HCEC 1CT (cell line): ENCODE measurements at regions not wholly inside any gene's neighbourhood (a gene's known extent, or its start where the extent isn't known, plus 50 kb on each side); places are given as distances from the start of the nearest gene placed in this dataset.
A peak's percentile ranks its signal among the peaks of the same experiment; 100 is the strongest.

Source experiments
- DNase-seq: peaks from one replicate; pipeline ENCODE4 v3.0.0-alpha.2; 2017

DNA sequence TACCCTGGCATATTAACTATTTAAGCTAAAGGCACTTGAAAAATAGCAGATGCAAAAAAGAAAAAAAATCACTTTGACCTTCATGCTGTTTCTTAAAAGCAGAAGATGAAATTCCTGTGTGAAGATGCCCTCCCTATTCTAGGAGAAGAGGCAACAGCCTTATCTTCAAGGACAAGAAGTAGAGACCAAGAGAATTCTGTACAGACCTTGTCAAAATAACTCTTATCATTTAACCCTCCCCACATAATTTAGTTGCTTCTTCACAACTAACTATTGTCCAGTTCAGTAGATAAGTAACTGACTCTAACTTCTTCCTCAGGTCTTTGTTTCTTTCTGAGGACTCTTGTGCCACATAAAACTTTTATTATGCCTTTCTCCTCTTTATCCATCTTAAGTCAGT, 72.0 kb upstream of the MARCHF10 start:
- no peak for DNase-seq

GRCh38 chr17:62876673-62877405, 68.7 kb upstream of the MARCHF10 start:
- peak; percentile 69 for DNase-seq

DNA sequence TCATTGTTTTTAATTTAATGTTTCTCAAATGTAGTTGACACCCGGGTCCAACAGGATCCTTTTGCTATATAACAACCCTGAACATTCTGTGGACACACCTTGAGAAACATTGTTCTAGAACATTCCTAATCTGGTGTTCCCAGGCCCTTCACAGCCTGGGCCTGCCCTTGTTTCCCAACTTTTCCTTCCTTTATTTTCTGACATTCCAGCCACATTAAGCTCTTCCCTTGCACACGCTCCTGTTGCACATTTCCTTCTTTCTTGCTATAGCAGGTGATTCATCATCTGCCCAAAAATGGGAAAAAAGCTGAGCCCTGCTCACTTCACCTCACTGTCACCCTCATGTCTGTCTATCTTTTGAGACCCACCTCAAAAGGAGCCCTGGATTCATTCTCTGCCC, 67.9 kb upstream of the MARCHF10 start:
- DNase-seq = peak; percentile 59

GRCh38 chr17:62875296-62875695, 67.2 kb upstream of the MARCHF10 start:
- DNase-seq = no peak

DNA sequence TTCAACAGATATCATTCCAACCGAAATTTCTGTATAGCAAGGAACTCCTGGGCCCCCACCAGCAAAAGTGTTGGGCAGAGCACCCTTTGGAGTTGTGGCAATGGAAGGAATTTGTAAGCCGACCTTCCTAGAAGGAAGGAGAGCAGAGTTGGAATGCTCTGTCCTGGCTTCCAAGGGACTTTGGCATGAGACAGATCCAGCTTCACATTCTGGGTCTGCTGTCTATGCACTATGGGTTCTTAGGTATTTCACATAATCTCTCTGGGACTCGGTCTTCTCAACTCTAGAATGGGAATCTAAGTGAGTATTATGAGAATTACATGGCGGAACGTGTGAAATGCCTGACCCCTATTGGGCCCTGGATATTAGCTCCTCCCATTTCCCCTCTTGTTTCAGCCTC, 63.2 kb upstream of the MARCHF10 start:
- no peak for DNase-seq

GRCh38 chr17:62870552-62870971, 62.4 kb upstream of the MARCHF10 start:
- no peak for DNase-seq

- DNase-seq = peak; percentile 36
Measured at GRCh38 chr17:62870030-62870541, 62.0 kb upstream of the MARCHF10 start.

DNA sequence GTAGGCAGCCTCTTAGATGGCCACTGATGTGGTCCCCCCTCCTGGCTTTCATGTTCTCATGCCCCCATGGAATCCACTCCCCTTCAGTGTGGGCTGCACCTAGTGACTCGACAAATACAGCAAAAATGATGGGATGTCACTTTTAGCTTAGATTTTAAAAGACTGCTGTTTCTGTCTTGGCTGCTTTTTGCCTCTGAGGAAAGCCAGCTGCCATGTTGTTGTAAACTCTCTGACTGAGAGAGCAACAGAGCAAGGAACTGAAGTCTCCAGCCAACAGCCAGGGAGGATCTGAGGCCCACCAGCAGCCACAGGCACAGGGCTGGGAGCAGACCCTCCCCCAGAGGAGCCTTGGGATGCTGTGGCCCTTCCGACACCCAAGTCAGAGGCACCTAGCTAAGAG, 60.6 kb upstream of the MARCHF10 start:
- no peak for DNase-seq

GRCh38 chr17:62868008-62868407, 59.9 kb upstream of the MARCHF10 start:
- DNase-seq = no peak

DNA sequence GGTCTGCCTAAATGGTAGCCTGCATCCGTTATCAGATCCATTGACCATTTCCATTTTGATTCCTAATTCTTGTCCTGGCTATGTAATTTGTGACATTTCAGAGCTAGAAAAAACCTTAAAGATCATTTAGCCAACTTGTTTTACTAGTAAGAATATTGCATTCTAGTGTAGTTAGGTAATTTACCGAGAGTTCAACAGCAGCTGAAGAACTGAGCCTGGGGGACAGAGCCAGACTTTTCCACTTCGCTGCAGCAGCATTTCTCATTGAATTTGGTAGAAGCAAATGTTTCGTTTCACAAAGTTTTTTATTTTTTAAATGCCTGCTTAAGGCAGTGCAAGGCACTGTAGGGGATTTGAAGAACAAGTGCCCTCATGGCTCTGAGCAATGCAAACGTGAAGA, 59.2 kb upstream of the MARCHF10 start:
- no peak for DNase-seq

DNA sequence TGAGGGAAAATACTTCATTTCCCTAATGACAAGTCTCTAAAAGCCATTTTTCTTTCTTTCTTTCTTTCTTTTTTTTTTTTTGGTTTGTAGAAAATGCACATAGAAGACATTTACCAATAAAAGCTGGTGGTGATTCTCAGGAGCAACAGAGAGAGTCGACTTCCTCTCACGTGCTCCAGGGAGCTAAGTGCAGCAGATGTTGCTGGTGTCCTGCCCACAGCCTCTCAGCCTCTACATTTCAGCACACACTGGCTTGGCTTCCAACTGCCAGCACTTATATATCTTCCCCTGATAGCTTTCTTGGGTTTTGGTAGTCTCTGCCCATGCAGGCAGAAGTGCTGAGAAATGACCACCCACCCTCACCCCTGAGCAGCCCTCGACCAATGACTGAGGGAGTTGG, 58.4 kb upstream of the MARCHF10 start:
- DNase-seq = no peak

DNA sequence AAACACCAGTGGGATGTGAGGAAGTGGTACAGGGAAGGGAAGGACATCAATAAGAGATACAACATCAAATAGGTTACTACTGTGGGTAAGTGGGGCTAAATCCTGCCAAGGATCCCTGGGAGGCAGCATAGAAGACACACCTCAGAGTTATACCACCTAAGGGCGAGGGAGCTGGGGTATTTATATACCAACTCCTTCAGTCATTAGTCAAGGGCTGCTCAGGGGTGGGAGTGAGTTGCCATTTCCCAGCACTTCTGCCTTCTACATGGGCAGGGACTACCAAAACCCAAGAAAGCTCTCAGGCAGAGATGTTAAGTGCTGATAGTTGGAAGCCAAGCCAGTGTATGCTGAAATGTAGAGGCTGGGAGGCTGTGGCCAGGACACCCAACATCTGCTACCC, 57.5 kb upstream of the MARCHF10 start:
- no peak for DNase-seq

- no peak for DNase-seq
Measured at GRCh38 chr17:62862251-62862650, 54.1 kb upstream of the MARCHF10 start.

- DNase-seq = no peak
Measured at GRCh38 chr17:62860962-62861873, 53.1 kb upstream of the MARCHF10 start.

- DNase-seq = peak; percentile 41
Measured at GRCh38 chr17:62859146-62859545, 51.0 kb upstream of the MARCHF10 start.
